ENCODE measurements at regions not wholly inside any gene's neighbourhood (a gene's known extent, or its start where the extent isn't known, plus 50 kb on each side); places are given as distances from the start of the nearest gene placed in this dataset.

GRCh38 chr5:89572696-89573095, 689.7 kb upstream of the MEF2C start:
- no peak overlapping the region for H3K4me3 ChIP-seq (ENCODE audit: low read depth, low read length)
- no peak for DNase-seq (ENCODE audit: low read depth)
- no peak for TF ChIP-seq CTCF (IDR thresholded peaks at IDR 0.05; ENCODE audit: insufficient read depth, low read depth, low read length, missing control alignments)

- no peak for DNase-seq (ENCODE audit: low read depth)
- no peak for TF ChIP-seq CTCF (IDR thresholded peaks at IDR 0.05; ENCODE audit: insufficient read depth, low read depth, low read length, missing control alignments)
- no peak overlapping the region for H3K4me3 ChIP-seq (ENCODE audit: low read depth, low read length)
Observed at GRCh38 chr5:89570557-89570956, 687.6 kb upstream of the MEF2C start.

- no peak overlapping the region for H3K4me3 ChIP-seq (ENCODE audit: low read depth, low read length)
- TF ChIP-seq CTCF (IDR thresholded peaks at IDR 0.05; ENCODE audit: insufficient read depth, low read depth, low read length, missing control alignments), result no peak
- DNase-seq (ENCODE audit: low read depth), result no peak
Observed at GRCh38 chr5:89566340-89566739, 683.4 kb upstream of the MEF2C start.

GRCh38 chr5:89560696-89561095, 677.7 kb upstream of the MEF2C start:
- TF ChIP-seq CTCF (IDR thresholded peaks at IDR 0.05; ENCODE audit: insufficient read depth, low read depth, low read length, missing control alignments), result no peak
- no peak for DNase-seq (ENCODE audit: low read depth)
- no peak overlapping the region for H3K4me3 ChIP-seq (ENCODE audit: low read depth, low read length)

- no peak overlapping the region for H3K4me3 ChIP-seq (ENCODE audit: low read depth, low read length)
- no peak for DNase-seq (ENCODE audit: low read depth)
- TF ChIP-seq CTCF (IDR thresholded peaks at IDR 0.05; ENCODE audit: insufficient read depth, low read depth, low read length, missing control alignments), result no peak
Observed at GRCh38 chr5:89556215-89556913, 673.4 kb upstream of the MEF2C start.

- no peak for DNase-seq (ENCODE audit: low read depth)
- no peak for TF ChIP-seq CTCF (IDR thresholded peaks at IDR 0.05; ENCODE audit: insufficient read depth, low read depth, low read length, missing control alignments)
- no peak overlapping the region for H3K4me3 ChIP-seq (ENCODE audit: low read depth, low read length)
Observed at GRCh38 chr5:89546657-89547056, 663.7 kb upstream of the MEF2C start.

- no peak for TF ChIP-seq CTCF (IDR thresholded peaks at IDR 0.05; ENCODE audit: insufficient read depth, low read depth, low read length, missing control alignments)
- no peak overlapping the region for H3K4me3 ChIP-seq (ENCODE audit: low read depth, low read length)
- no peak for DNase-seq (ENCODE audit: low read depth)
Observed at GRCh38 chr5:89545626-89546025, 662.6 kb upstream of the MEF2C start.

Data from GM12865 (cell line).